Ectodermal cell (in vitro differentiated cells): ENCODE measurements at regions not wholly inside any gene's neighbourhood (a gene's known extent, or its start where the extent isn't known, plus 50 kb on each side); places are given as distances from the start of the nearest gene placed in this dataset.

Experiments
- H3K27ac ChIP-seq: 2 replicates; pipeline ENCODE4 v1.7.0; 2013; ENCODE audit warnings: mild to moderate bottlenecking, low read depth, low read length; ENCODE audit not compliant: insufficient read depth, poor library complexity, severe bottlenecking
- H3K27me3 ChIP-seq: 2 replicates; pipeline ENCODE4 v1.7.0; 2013; ENCODE audit warnings: mild to moderate bottlenecking, low read length; ENCODE audit not compliant: insufficient read depth, control insufficient read depth, poor library complexity, severe bottlenecking
- H3K36me3 ChIP-seq: one replicate; pipeline ENCODE4 v1.7.0; 2013; ENCODE audit warnings: low read length; ENCODE audit not compliant: control insufficient read depth, insufficient read depth
- H3K4me1 ChIP-seq: one replicate; pipeline ENCODE4 v1.7.0; 2013; ENCODE audit warnings: low read length; ENCODE audit not compliant: control insufficient read depth, insufficient read depth
- H3K4me3 ChIP-seq: 2 replicates; pipeline ENCODE4 v1.7.0; 2013; ENCODE audit warnings: low read depth, low read length, control low read depth; ENCODE audit not compliant: insufficient read depth
- H3K9me3 ChIP-seq: 2 replicates; pipeline ENCODE4 v1.7.0; 2013; ENCODE audit warnings: mild to moderate bottlenecking, low read length, moderate library complexity; ENCODE audit not compliant: control insufficient read depth
- WGBS, 2 experiments: methylation state at CpG; one replicate each; pipeline ENCODE4 v1.1.7; 2013; ENCODE audit warnings: missing lambda C conversion rate in 2 of 2; 5-methylcytosine and 5-hydroxymethylcytosine counted together

DNA sequence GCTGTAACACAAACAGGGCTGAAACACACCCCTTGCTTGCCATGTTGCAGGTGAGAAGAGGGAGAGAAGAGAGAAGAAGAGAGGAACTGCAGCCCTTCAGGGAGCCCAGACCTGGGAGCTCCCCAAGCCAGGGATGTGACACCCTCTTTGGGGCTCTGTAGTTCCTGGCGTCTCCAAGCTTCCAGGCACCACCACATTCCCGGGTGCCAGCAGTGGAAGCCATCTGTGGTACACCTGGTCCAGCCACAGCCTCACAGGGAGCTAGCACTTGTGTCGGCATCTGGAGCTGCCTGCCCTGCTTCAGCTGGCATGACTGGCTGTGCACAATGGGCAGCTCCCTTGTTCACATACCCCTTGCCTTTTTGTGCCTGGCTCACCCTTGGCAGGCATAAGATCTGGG lies 182.1 kb downstream of the DEPDC1B start:
- Histone ChIP-seq H3K4me1 (peaks cover 5% of the 10 kb centered on the region), H3K27me3 (no peaks in the 10 kb centered on the region), H3K9me3 (no peaks in the 10 kb centered on the region), H3K36me3 (no peaks in the 10 kb centered on the region), H3K4me3 (no peak overlapping the region), H3K27ac (no peak overlapping the region)
- WGBS, 2 experiments, result 92 to 95% methylated on average over 3 of the region's 3 CpGs

DNA sequence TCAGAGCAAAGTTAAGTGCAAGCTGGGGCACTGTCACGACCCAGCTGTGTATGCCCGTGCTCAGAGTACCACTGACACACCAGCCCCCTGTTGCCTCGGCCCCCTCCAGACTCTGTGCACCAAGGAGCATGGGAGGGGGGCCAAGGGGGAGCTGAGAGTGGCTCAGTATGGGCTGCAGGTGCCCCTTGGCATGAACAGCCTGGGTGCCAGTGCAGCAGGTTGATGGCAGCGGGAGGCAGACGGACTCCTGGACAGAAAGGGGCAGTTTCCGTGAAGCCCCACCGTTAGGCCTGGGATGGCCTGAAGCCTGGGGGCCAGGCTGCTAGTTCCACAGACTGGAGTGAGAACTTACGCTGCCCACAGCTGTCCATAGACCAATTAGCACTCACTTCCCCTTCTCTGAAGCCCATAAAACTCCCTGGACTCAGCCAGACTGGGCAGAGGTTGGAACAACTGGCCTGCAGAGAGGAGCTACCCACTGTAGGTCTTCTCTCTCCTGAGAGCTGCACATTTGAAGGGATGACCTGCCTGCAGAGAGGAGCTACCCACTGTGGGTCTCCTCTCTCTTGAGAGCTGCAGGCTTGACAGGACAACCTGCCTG lies 182.8 kb downstream of the DEPDC1B start:
- H3K4me3 ChIP-seq, result no peak overlapping the region
- H3K27me3 ChIP-seq, result no peaks in the 10 kb centered on the region
- H3K36me3 ChIP-seq, result no peaks in the 10 kb centered on the region
- H3K9me3 ChIP-seq, result no peaks in the 10 kb centered on the region
- H3K27ac ChIP-seq, result no peak overlapping the region
- H3K4me1 ChIP-seq, result peaks cover 5% of the 10 kb centered on the region
- 92 to 96% methylated on average over 8 of the region's 8 CpGs for WGBS, 2 experiments

DNA sequence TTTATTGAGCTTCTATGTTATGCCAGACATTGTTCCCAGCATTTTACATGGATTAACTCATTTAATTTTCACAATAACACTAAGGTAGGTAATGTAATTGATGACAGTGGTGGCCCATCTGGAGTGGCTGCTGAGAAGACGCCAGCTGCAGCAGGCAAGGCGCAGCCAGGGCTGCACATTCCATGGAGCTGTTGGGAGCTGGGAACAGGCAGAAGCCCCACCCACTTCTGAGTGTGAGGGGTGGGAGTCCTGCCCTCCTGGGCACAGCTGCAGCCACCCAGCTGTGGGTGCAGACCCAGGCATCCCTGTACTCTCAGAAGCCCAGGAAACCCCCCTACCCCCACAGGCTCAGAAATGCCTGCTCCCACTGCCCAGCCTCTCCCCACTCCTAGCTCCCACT lies 183.3 kb downstream of the DEPDC1B start:
- WGBS, 2 experiments, result 84 to 96% methylated on average over 2 of the region's 2 CpGs
- no peaks in the 10 kb centered on the region for H3K27me3 ChIP-seq

DNA sequence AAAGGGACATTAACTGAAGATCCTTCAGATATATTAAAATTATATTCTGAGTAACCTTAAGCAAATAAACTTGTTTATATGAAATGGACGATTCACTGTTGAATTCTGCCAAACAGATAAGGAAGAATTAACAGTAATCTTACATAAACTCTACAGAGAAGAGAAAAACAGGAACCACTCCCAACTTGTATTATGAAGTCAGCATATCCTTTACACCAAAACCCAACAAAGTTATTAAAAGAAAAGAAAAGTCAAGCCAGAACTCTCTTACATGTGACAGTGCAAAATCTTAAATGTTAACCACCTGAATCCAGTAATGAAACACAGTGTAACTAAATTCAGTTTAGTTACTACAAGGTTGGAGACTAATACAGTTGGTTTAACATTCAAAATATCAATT lies 185.8 kb downstream of the DEPDC1B start:
- Histone ChIP-seq H3K4me3 (no peak overlapping the region), H3K4me1 (no peaks in the 10 kb centered on the region), H3K36me3 (no peaks in the 10 kb centered on the region), H3K27ac (no peak overlapping the region), H3K9me3 (no peaks in the 10 kb centered on the region), H3K27me3 (no peaks in the 10 kb centered on the region)
- 100% methylated on average over 1 of the region's 1 CpG; no CpG with 5 or more reads in 1 of the 2 experiments for WGBS, 2 experiments

More for the DNA sequence above, 183.3 kb downstream of the DEPDC1B start:
- Histone ChIP-seq H3K4me3 (no peak overlapping the region), H3K27ac (no peak overlapping the region), H3K4me1 (peaks cover 4% of the 10 kb centered on the region), H3K9me3 (no peaks in the 10 kb centered on the region), H3K36me3 (no peaks in the 10 kb centered on the region)

DNA sequence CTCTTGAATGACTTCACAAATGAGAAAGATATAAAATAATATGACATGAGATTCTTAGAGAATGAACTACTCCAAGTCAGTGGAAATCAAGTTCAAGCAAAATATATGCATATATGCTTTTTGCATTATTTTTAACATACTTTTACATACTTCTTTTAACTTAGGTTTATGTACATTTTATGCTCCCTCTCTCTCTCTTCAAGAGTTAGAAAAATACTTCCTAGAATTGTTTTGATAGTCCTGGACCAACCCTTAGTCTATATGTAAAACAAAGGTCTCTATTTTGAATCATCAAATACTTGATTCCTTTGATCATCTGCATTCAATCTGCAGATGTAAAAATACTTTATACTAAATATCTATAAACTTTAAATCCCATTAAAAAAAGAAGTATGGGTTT lies 187.8 kb downstream of the DEPDC1B start:
- Histone ChIP-seq H3K36me3 (no peaks in the 10 kb centered on the region), H3K27ac (no peak overlapping the region), H3K4me3 (no peak overlapping the region), H3K4me1 (no peaks in the 10 kb centered on the region), H3K27me3 (no peaks in the 10 kb centered on the region), H3K9me3 (no peaks in the 10 kb centered on the region)

DNA sequence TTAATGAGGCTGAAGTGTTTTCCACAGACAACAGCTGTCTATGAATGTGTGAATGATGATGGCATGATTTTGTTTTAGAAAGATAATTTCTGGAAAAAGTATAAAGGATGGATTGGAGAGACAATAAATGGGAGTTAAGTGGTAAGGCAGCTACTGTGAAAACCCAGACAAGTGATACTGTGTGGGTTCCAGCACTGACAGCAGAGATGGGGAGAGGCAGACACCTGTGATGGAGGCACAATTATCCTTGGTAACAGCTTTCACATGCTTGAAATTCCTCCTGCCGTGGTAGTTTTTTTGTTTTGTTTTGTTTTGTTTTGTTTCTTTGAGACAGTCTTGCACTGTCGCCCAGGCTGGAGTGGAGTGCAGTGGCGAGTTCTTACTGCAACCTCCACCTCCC lies 189.3 kb downstream of the DEPDC1B start:
- Histone ChIP-seq H3K27ac (no peak overlapping the region), H3K27me3 (no peaks in the 10 kb centered on the region), H3K4me1 (no peaks in the 10 kb centered on the region), H3K36me3 (no peaks in the 10 kb centered on the region), H3K4me3 (no peak overlapping the region), H3K9me3 (no peaks in the 10 kb centered on the region)
- WGBS, 2 experiments, result 67 to 75% methylated on average over 3 of the region's 3 CpGs

DNA sequence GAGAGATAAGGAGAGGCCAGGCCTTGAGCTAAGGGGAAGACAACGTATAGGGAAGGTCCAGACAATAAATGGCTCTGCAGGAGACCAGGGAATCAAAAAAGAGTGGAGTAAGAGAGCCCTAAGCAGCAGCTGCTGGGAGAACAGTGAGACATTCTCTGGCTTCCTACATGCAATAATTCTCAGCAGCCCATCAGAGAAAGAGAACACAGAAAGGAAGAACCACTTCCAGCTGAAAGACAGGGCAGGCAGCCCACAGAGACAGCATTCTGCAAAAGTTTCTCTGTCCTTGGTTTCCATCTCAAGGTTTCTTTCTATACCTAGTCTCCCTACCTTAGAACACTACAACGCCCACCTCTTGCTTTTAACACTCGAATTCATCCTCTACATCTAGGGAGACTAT lies 189.9 kb downstream of the DEPDC1B start:
- Histone ChIP-seq H3K27ac (no peak overlapping the region), H3K4me1 (no peaks in the 10 kb centered on the region), H3K4me3 (no peak overlapping the region), H3K36me3 (no peaks in the 10 kb centered on the region), H3K9me3 (no peaks in the 10 kb centered on the region), H3K27me3 (no peaks in the 10 kb centered on the region)
- 2 to 52% methylated on average over 1 to 2 of the region's 3 CpGs for WGBS, 2 experiments

DNA sequence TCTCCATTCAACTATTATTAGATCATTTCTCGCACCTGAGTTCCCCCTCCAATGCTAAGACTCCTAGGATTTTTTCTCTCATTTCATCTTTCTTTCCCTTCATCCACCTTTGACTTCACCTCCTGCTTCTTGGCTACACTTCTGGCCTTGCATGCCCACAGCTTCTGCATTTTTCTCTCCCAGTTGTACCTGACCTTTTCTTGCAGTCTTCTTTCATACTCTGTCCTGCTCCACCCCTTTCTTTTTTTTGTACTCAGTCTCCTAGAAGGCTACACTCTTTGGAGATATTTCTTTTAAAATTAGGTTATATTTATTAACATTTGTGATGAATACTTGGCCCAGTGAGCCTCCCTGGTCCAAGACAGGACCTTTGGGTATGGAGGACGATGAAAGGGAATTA lies 190.4 kb downstream of the DEPDC1B start:
- Histone ChIP-seq H3K27me3 (no peaks in the 10 kb centered on the region), H3K4me1 (no peaks in the 10 kb centered on the region), H3K36me3 (no peaks in the 10 kb centered on the region), H3K4me3 (no peak overlapping the region), H3K9me3 (no peaks in the 10 kb centered on the region), H3K27ac (no peak overlapping the region)
- WGBS, 2 experiments, result 89 to 95% methylated on average over 2 of the region's 2 CpGs

DNA sequence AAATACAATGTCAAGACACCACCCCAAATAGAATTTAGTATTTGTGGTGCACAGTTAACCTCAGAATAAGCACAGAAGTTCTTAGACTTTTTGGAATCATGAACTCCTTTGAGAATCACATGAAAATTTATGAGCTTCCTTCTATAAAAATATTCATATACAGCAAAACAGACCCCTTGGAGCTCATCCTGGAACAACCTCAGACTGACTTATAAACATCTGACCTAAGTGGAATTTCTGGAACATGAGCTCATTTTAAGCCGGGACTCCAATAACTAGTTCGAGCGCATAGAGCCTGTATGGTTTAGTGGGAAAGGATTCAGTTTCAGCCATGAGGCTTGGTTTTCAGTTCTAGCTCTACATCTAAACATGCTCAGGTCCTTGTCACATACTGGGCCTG lies 192.3 kb downstream of the DEPDC1B start:
- H3K27me3 ChIP-seq, result no peaks in the 10 kb centered on the region
- 96 to 97% methylated on average over 3 of the region's 3 CpGs for WGBS, 2 experiments
- no peaks in the 10 kb centered on the region for H3K4me1 ChIP-seq
- no peak overlapping the region for H3K4me3 ChIP-seq
- H3K9me3 ChIP-seq, result no peaks in the 10 kb centered on the region
- H3K36me3 ChIP-seq, result no peaks in the 10 kb centered on the region
- H3K27ac ChIP-seq, result no peak overlapping the region

DNA sequence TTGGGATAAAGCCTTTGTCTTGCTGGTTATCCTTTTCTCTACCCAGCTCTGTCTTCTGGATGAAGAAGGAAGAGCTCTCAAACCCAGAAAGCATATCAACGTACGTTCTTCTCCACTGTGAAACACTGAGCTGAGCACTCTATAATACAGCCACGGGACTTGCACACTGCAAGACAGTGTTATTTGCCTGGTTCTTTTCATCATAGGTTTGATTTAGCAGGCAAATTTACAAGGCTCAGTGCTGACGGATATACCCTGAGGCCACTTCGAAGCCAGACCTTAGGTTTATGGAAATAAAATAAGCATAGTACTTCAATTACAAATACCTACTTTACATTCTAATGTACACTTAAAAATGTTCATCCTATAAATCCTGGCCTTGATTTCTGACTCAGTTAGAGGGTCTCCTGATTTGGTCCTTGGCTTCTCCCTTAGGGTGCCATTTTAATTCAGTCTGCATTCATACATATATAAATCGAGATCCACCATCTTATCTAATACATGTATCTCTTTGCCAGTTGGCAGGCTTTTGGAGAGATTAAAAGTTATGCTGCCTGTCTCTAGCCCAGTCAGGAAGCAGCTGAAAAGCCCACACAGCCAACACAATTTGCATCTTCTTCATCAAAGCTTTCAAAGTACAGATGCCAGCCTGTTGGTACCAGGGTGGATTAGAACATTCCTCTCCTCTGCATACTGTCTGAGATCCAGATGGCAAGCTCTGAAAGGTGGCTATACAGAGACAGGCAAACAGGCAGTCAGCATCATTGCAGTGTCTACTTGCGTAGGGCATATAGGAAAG lies 194.4 kb downstream of the DEPDC1B start:
- H3K27ac ChIP-seq, result no peak overlapping the region
- H3K9me3 ChIP-seq, result no peaks in the 10 kb centered on the region
- no peaks in the 10 kb centered on the region for H3K4me1 ChIP-seq
- WGBS, 2 experiments, result 94 to 98% methylated on average over 6 to 7 of the region's 7 CpGs
- H3K4me3 ChIP-seq, result no peak overlapping the region
- H3K27me3 ChIP-seq, result no peaks in the 10 kb centered on the region
- H3K36me3 ChIP-seq, result no peaks in the 10 kb centered on the region
